Activated naive CD4-positive, alpha-beta T cell treated with anti-CD3 and anti-CD28 coated beads, Interleukin-2, amount 10 ng/mL, durations not matched to agents 7 days and 5 days (primary cell): ENCODE measurements at regions not wholly inside any gene's neighbourhood (a gene's known extent, or its start where the extent isn't known, plus 50 kb on each side); places are given as distances from the start of the nearest gene placed in this dataset.
"Not testable (repeated sequence)": the region's sequence is repeated elsewhere in the genome, so short reads cannot be mapped to it uniquely, and the experiment has no call there.

Source experiments
- CTCF ChIA-PET: fragments of 350-600 bp; sonication (Branson Sonifier 250); formaldehyde crosslinking; loops from one replicate; lab custom pipeline; 2021; ENCODE audit warnings: antibody characterized with exemption; lab: Charles Lee
- DNase-seq: peaks from one replicate; pipeline ENCODE4 v3.0.0-alpha.2; 2020
- H3K27ac Mint-ChIP-seq: one replicate; pipeline ENCODE4 v1.8.0; 2021; ENCODE audit warnings: mild to moderate bottlenecking, moderate library complexity, mixed read lengths
- H3K27me3 Mint-ChIP-seq: one replicate; pipeline ENCODE4 v1.8.0; 2021; ENCODE audit warnings: mild to moderate bottlenecking, mixed read lengths
- H3K36me3 Mint-ChIP-seq: one replicate; pipeline ENCODE4 v1.8.0; 2021; ENCODE audit warnings: mixed read lengths
- H3K4me1 Mint-ChIP-seq: one replicate; pipeline ENCODE4 v1.8.0; 2021; ENCODE audit warnings: mixed read lengths
- H3K4me3 Mint-ChIP-seq: one replicate; pipeline ENCODE4 v1.8.0; 2021; ENCODE audit warnings: mild to moderate bottlenecking, moderate library complexity, mixed read lengths
- H3K9me3 Mint-ChIP-seq: one replicate; pipeline ENCODE4 v1.8.0; 2021; ENCODE audit warnings: mixed read lengths

DNA sequence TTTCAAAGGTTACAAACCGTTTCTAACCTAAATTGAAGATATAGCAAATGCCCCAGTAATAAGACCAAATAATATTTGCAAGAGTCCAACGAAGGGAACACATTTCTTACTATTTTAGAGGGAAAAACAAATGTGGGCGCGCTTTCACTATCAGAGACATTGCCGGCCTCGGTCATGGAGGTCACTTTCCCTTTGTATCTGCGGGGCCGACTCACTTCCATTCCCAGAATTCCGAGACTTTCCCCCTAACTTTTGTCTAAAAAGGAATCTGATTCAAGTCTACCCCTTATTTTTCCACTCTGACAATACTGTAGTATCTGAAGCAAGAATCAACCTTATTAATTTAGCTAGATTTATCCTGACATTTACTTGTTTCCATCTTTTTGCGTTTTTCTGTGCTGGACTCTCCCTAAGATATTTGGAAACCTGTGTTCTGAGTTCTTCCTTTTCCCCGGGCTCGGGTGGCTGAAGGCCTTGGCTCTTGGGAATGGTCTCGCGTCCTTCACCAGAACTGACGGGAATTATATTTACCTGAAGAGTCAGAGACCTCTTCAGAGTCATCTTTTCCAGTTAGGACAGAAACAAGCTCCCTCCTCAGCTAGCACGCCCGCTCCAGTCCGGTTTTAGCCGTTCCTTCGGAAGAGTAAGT, 71.8 kb upstream of the ZNF184 start:
- H3K36me3 Mint-ChIP-seq: peaks cover 10% of the 10 kb centered on the region
- DNase-seq: no peak
- peak overlapping the region; percentile 12 for H3K4me3 Mint-ChIP-seq
- H3K4me1 Mint-ChIP-seq: peaks cover 25% of the 10 kb centered on the region
- H3K27ac Mint-ChIP-seq: peak overlapping the region; percentile 28
- CTCF ChIA-PET: no interaction called here
- peaks cover 91% of the 10 kb centered on the region for H3K27me3 Mint-ChIP-seq
- peaks cover 19% of the 10 kb centered on the region for H3K9me3 Mint-ChIP-seq

DNA sequence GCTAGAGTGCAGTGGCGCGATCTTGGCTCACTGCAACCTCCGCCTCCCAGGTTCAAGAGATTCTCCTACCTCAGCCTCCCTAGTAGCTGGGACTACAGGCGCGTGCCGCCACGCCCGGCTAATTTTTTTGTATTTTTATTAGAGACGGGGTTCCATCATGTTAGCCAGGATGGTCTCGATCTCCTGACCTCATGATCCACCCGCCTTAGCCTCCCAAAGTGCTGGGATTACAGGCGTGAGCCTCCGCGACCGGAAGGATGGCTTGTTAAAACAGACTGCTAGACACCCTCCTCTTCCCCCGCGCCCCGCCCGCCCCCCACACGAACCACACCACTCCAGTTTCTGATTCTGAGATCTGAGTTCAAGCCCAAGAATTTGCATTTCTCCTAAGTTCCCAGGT, 71.2 kb upstream of the ZNF184 start:
- peaks cover 25% of the 10 kb centered on the region for H3K4me1 Mint-ChIP-seq
- H3K4me3 Mint-ChIP-seq, DNase-seq, CTCF ChIA-PET: not testable (repeated sequence)
- H3K27ac Mint-ChIP-seq: peak overlapping the region; percentile 28
- H3K9me3 Mint-ChIP-seq: peaks cover 19% of the 10 kb centered on the region
- H3K27me3 Mint-ChIP-seq: peaks cover 93% of the 10 kb centered on the region
- peaks cover 10% of the 10 kb centered on the region for H3K36me3 Mint-ChIP-seq

DNA sequence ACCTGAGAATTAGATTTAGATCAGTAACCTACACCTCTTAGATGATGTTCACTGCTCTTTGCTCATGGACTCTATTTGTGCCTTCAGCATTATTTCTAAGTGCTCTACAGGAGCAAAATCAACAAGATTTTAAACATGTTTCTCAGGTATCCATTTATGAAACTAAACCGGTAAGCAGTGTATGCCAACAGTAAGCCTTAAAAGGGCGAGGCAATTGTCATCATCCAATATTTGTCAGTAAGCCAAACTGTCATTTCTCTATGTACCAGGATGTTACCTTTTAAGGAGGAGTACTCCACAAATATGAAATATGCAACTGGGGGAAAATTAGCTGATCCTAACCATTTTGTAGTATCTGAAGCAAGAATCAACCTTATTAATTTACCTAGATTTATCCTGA, 69.6 kb upstream of the ZNF184 start:
- Mint-ChIP-seq H3K27ac (no peak overlapping the region), H3K36me3 (peaks cover 10% of the 10 kb centered on the region), H3K4me3 (no peak overlapping the region), H3K9me3 (peaks cover 17% of the 10 kb centered on the region), H3K4me1 (peaks cover 14% of the 10 kb centered on the region), H3K27me3 (peaks cover 86% of the 10 kb centered on the region)
- CTCF ChIA-PET: interaction anchor here (1.8 kb wide), 1 partner anchor 67 kb away, joined by 6 read pairs; no protein-coding TSS in a partner anchor
- DNase-seq: no peak

DNA sequence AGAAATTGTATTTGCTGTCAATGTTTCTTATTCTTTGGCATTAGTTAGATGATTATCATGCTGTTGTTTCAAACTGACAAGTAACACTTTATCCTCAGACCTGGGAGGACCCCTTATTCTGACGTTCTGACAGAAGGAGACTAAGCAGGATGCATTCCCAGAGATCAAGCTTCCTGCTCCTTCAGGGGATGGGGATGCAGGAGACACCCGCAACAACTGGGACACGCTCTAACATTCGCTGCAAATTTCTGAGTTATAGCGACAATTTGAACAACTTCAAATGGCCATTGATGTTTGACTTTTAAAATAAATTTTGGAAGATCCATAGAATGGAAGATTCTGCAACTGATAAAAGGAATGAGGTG, 69.0 kb upstream of the ZNF184 start:
- Mint-ChIP-seq H3K4me1 (peaks cover 13% of the 10 kb centered on the region), H3K9me3 (peaks cover 12% of the 10 kb centered on the region), H3K36me3 (peaks cover 10% of the 10 kb centered on the region), H3K4me3 (no peak overlapping the region), H3K27me3 (peaks cover 81% of the 10 kb centered on the region), H3K27ac (no peak overlapping the region)
- DNase-seq: no peak
- CTCF ChIA-PET: interaction anchor here (1.8 kb wide), 1 partner anchor 67 kb away, joined by 6 read pairs; no protein-coding TSS in a partner anchor

DNA sequence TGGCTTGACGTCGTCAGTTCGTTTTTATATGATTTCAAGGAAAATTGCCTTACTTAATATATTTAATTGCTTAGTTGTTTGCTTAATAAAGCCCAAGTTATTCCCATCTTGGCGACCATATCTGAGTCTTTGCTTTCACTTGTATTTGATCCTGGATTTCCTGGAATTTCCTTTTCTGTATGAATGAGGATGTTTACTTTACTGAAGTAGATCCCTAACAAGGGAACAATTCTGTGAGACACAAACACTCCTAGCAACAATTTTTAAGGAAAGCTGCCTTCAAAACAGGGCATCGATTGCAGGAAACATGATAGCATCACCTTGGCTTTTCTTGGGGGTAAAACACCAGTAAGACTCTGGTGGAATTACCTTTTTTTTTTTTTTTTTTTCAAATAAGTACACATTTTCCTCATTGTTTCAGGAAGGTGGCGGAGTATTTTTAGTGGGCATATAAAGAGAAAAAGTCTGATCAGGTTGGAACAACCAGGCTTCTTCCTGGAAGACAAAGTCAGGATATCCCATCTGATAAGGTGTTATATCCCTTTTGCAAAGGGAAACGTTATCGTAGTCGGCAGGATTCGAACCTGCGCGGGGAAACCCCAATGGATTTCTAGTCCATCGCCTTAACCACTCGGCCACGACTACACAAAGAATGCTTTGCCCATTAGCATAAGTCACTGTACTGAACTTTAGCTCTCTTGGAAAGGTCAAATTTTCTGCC, 68.5 kb upstream of the ZNF184 start:
- no peak for DNase-seq
- Mint-ChIP-seq H3K27me3 (peaks cover 75% of the 10 kb centered on the region), H3K36me3 (peaks cover 5% of the 10 kb centered on the region), H3K4me1 (peaks cover 13% of the 10 kb centered on the region), H3K4me3 (no peak overlapping the region), H3K9me3 (peaks cover 8% of the 10 kb centered on the region), H3K27ac (no peak overlapping the region)
- CTCF ChIA-PET: interaction anchor here (1.8 kb wide), 1 partner anchor 68 kb away, joined by 6 read pairs; no protein-coding TSS in a partner anchor

DNA sequence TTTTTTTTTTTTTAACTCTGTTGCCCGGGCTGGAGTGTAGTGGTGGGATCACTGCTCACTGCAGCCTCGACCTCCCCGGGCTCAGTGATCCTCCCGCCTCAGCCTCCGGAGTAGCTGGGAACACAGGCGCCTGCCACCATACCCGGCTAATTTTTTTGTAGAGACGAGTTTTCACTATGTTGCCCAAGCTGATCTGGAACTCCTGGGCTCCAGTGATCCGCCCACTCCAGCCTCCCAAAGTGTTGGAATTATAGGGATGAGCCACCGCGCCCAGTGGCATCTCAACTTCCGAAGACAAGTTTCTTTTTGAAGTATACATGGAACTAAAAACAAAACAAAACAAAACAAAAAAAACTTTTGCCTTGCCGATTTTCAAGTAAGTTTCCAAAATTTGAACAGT, 66.6 kb upstream of the ZNF184 start:
- peaks cover 2% of the 10 kb centered on the region for H3K4me1 Mint-ChIP-seq
- no peak for DNase-seq
- H3K27ac Mint-ChIP-seq: no peak overlapping the region
- peaks cover 1% of the 10 kb centered on the region for H3K36me3 Mint-ChIP-seq
- CTCF ChIA-PET: no interaction called here
- H3K9me3 Mint-ChIP-seq: peaks cover 2% of the 10 kb centered on the region
- no peak overlapping the region for H3K4me3 Mint-ChIP-seq
- peaks cover 64% of the 10 kb centered on the region for H3K27me3 Mint-ChIP-seq

DNA sequence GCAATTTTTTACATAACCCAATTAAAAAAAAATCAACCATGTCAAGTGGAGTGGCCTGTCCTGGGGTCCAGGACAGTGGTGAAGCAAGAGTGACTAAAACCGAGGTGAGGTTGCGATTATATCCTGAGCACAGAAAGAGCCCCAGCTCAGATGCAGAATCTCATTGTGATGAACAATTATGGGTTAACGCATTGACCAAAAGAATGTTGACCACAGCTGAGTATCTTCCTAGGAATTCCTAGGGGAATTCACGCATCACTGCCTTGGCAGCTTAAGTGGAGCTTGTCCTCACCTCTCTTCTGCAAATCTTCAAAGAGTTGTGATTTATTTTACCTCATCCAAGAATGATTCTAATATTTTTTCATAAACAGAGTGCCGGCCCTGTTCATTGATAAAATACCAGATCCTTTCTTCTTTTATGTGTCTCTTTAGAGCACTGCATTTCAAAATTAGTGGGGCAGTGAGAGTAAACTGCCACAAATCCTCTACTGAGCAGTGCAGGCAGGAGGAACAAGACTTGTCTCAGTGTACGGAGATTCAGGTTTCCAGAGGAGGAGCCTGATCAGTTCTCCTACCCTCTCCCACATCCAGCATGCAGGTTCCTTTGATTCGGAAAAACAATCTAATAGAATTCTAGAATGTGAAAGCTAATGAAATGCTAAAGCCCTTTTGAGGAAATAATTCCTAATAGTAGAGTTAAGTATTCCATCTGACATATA, 60.1 kb upstream of the ZNF184 start:
- CTCF ChIA-PET: interaction anchor here (1.2 kb wide), 1 partner anchor 76 kb away, joined by 3 read pairs; no protein-coding TSS in a partner anchor
- DNase-seq: no peak
- Mint-ChIP-seq H3K4me1 (no peaks in the 10 kb centered on the region), H3K36me3 (no peaks in the 10 kb centered on the region), H3K27ac (no peak overlapping the region), H3K27me3 (peaks cover 27% of the 10 kb centered on the region), H3K4me3 (no peak overlapping the region), H3K9me3 (no peaks in the 10 kb centered on the region)

DNA sequence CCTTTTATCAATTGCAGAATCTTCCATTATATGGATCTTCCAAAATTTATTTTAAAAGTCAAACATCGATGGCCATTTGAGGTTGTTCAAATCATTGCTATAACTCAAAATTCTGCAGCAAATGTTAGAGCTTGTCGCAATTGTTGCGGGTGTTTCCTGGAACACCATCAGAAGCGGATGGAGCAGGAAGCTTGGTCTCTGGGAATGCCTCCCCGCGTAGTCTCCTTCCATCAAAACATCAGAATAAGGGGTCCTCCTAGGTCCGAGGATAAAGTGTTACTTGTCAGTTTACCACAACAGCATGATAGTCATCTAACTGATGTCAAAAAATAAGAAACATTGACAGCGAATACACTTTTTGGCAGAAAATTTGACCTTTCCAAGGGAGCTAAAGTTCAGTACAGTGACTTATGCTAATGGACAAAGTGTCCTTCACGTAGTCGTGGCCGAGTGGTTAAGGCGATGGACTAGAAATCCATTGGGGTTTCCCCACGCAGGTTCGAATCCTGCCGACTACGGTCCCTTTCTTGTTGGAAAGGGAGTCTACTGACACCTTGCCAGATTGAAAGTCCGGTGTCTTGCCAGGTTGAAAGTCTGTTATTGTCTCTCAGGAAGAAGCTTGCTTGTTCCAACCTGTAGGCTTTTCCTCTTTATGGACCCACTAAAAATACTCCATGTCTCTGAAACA, 59.0 kb upstream of the ZNF184 start:
- CTCF ChIA-PET: interaction anchor here (1.2 kb wide), 1 partner anchor 77 kb away, joined by 3 read pairs; no protein-coding TSS in a partner anchor
- no peak overlapping the region for H3K27ac Mint-ChIP-seq
- no peak for DNase-seq
- no peak overlapping the region for H3K4me3 Mint-ChIP-seq
- no peaks in the 10 kb centered on the region for H3K9me3 Mint-ChIP-seq
- no peaks in the 10 kb centered on the region for H3K4me1 Mint-ChIP-seq
- peaks cover 23% of the 10 kb centered on the region for H3K27me3 Mint-ChIP-seq
- no peaks in the 10 kb centered on the region for H3K36me3 Mint-ChIP-seq

DNA sequence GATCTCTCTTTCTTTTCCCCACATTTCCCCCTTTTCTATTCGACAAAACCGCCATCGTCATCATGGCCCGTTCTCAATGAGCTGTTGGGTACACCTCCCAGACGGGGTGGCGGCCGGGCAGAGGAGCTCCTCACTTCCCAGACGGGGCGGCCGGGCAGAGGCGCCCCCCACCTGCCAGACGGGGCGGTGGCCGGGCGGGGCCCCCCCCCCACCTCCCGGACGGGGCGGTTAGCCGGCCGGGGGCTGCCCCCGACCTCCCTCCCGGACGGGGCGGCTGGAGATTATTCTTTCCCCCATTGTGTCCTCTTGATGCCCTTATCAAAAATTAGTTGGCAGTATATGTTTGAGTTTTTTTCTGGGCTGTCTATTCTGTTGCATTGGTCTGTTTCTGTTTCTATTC, 56.9 kb upstream of the ZNF184 start:
- DNase-seq, CTCF ChIA-PET, H3K27ac Mint-ChIP-seq, H3K4me3 Mint-ChIP-seq, H3K9me3 Mint-ChIP-seq, H3K36me3 Mint-ChIP-seq, H3K4me1 Mint-ChIP-seq: not testable (repeated sequence)
- H3K27me3 Mint-ChIP-seq: peaks cover 19% of the 10 kb centered on the region

DNA sequence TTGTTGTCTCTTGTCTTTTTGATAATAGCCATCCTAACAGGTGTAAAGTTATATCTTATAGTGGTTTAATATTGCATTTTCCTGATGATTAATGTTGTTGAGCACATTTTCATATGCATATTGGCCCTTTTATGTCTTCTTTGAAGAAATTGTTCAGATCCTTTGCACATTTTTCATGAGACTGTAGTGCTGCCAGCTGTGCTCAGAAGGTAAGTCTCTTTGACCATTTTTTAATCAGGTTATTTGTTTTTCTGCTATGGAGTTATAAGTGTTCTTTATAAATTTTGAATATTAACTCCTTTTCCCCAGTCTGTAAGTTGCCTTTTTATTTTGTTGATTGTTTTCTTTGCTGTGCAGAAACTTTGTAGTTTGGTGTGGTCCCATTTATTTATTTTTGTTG, 55.8 kb upstream of the ZNF184 start:
- Mint-ChIP-seq H3K36me3 (no peaks in the 10 kb centered on the region), H3K4me1 (no peaks in the 10 kb centered on the region), H3K27me3 (peaks cover 18% of the 10 kb centered on the region), H3K27ac (no peak overlapping the region), H3K9me3 (no peaks in the 10 kb centered on the region), H3K4me3 (no peak overlapping the region)
- CTCF ChIA-PET: no interaction called here
- DNase-seq: no peak
